Gastrocnemius medialis (tissue), 4 donors: ENCODE measurements at regions not wholly inside any gene's neighbourhood (a gene's known extent, or its start where the extent isn't known, plus 50 kb on each side); places are given as distances from the start of the nearest gene placed in this dataset.

Experiments
- POLR2A ChIP-seq, 2 donors: fragments of 450-650 bp; IDR thresholded peaks; one replicate each; pipeline ENCODE4 v1.6.1; 2017; ENCODE audit warnings: antibody characterized with exemption in 2 of 2, mild to moderate bottlenecking in 2 of 2, moderate library complexity in 2 of 2
- TF ChIP-seq, protein P1 (sequence below), 5 experiments: fragments of 450-650 bp in 3 of 5; fragments of 200-600 bp in 2 of 5; sonication (generic) in 2 of 5; IDR thresholded peaks in 4 of 5; conservative IDR thresholded peaks in 1 of 5; 1 replicate in 4 of 5; 2 replicates in 1 of 5; pipeline ENCODE4 v1.5.1; 2016 to 2019; ENCODE audit warnings: antibody characterized with exemption in 5 of 5, mild to moderate bottlenecking in 3 of 5, moderate library complexity in 3 of 5

DNA sequence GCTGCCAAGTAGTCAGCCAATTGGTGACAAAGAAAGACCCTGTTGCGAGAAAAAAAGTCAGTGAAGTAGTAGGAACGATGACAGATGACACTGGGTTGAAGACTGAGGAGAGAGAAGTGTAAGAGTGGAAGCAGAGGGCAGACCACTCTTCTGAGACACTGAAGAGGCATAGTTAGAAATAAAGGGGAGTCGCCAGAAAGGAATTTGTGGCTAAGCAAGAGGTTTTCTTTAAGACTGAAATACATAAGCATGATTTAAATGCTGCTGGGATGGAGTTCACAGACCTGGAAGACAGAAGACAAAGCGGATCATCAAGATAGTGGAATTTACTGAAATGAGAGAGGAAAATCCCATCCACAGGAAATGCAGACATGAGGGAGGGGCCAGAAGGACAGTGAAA, 56.2 kb upstream of the USPL1 start:
- no peak for TF ChIP-seq POLR2A (IDR thresholded peaks at IDR 0.05)
- TF ChIP-seq, protein P1, sequence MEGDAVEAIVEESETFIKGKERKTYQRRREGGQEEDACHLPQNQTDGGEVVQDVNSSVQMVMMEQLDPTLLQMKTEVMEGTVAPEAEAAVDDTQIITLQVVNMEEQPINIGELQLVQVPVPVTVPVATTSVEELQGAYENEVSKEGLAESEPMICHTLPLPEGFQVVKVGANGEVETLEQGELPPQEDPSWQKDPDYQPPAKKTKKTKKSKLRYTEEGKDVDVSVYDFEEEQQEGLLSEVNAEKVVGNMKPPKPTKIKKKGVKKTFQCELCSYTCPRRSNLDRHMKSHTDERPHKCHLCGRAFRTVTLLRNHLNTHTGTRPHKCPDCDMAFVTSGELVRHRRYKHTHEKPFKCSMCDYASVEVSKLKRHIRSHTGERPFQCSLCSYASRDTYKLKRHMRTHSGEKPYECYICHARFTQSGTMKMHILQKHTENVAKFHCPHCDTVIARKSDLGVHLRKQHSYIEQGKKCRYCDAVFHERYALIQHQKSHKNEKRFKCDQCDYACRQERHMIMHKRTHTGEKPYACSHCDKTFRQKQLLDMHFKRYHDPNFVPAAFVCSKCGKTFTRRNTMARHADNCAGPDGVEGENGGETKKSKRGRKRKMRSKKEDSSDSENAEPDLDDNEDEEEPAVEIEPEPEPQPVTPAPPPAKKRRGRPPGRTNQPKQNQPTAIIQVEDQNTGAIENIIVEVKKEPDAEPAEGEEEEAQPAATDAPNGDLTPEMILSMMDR (IDR thresholded peaks at IDR 0.05 in 4 of 5, conservative IDR thresholded peaks at IDR 0.05 in 1 of 5) = no peak
